Nephron progenitor cell (in vitro differentiated cells): ENCODE measurements at regions not wholly inside any gene's neighbourhood (a gene's known extent, or its start where the extent isn't known, plus 50 kb on each side); places are given as distances from the start of the nearest gene placed in this dataset.

Experiments used
- DNase-seq: peaks from one replicate; pipeline ENCODE4 v3.0.0; 2021
- H3K27ac Mint-ChIP-seq: 2 replicates; pipeline ENCODE4 v1.8.0; 2021; ENCODE audit warnings: mild to moderate bottlenecking, moderate library complexity, mixed read lengths
- H3K27me3 Mint-ChIP-seq: 2 replicates; pipeline ENCODE4 v1.8.0; 2021; ENCODE audit warnings: mild to moderate bottlenecking, low read depth, mixed read lengths; ENCODE audit not compliant: poor library complexity
- H3K36me3 Mint-ChIP-seq: 2 replicates; pipeline ENCODE4 v1.8.0; 2021; ENCODE audit warnings: low read depth, mixed read lengths
- H3K4me1 Mint-ChIP-seq: 2 replicates; pipeline ENCODE4 v1.8.0; 2021; ENCODE audit warnings: mixed read lengths
- H3K4me3 Mint-ChIP-seq: 2 replicates; pipeline ENCODE4 v1.8.0; 2021; ENCODE audit warnings: mild to moderate bottlenecking, moderate library complexity, mixed read lengths
- H3K9me3 Mint-ChIP-seq: 2 replicates; pipeline ENCODE4 v1.8.0; 2021; ENCODE audit warnings: mild to moderate bottlenecking, moderate library complexity, mixed read lengths
- CTCF ChIP-seq: fragments of 200-600 bp; sonication (generic); IDR thresholded peaks from 2 replicates; pipeline ENCODE4 v1.5.0; 2021; ENCODE audit warnings: antibody characterized with exemption

- Mint-ChIP-seq H3K9me3 (no peaks in the 10 kb centered on the region), H3K36me3 (no peaks in the 10 kb centered on the region), H3K27ac (no peak overlapping the region), H3K4me3 (no peak overlapping the region), H3K27me3 (no peaks in the 10 kb centered on the region), H3K4me1 (peaks cover 13% of the 10 kb centered on the region)
- TF ChIP-seq CTCF, result no peak
- no peak for DNase-seq
Measured at GRCh38 chr7:68272507-68272906, 1275.9 kb downstream of the TYW1 start.

- Mint-ChIP-seq H3K27me3 (peaks cover 8% of the 10 kb centered on the region), H3K36me3 (no peaks in the 10 kb centered on the region), H3K4me3 (no peak overlapping the region), H3K9me3 (no peaks in the 10 kb centered on the region), H3K4me1 (peaks cover 8% of the 10 kb centered on the region), H3K27ac (no peak overlapping the region)
- TF ChIP-seq CTCF, result no peak
- no peak for DNase-seq
Measured at GRCh38 chr7:68276725-68277124, 1280.1 kb downstream of the TYW1 start.

GRCh38 chr7:68279827-68280400, 1283.3 kb downstream of the TYW1 start:
- no peak for DNase-seq
- TF ChIP-seq CTCF, result no peak
- peaks cover 8% of the 10 kb centered on the region for H3K27me3 Mint-ChIP-seq
- no peak overlapping the region for H3K4me3 Mint-ChIP-seq
- H3K27ac Mint-ChIP-seq, result no peak overlapping the region
- peaks cover 8% of the 10 kb centered on the region for H3K4me1 Mint-ChIP-seq
- peaks cover 21% of the 10 kb centered on the region for H3K9me3 Mint-ChIP-seq
- H3K36me3 Mint-ChIP-seq, result no peaks in the 10 kb centered on the region

GRCh38 chr7:68280931-68281330, 1284.3 kb downstream of the TYW1 start:
- DNase-seq, result no peak
- peaks cover 8% of the 10 kb centered on the region for H3K4me1 Mint-ChIP-seq
- no peak overlapping the region for H3K27ac Mint-ChIP-seq
- no peak for TF ChIP-seq CTCF
- peaks cover 31% of the 10 kb centered on the region for H3K9me3 Mint-ChIP-seq
- H3K4me3 Mint-ChIP-seq, result no peak overlapping the region
- no peaks in the 10 kb centered on the region for H3K36me3 Mint-ChIP-seq
- H3K27me3 Mint-ChIP-seq, result peaks cover 8% of the 10 kb centered on the region

GRCh38 chr7:68288144-68288593, 1291.5 kb downstream of the TYW1 start:
- H3K9me3 Mint-ChIP-seq, result peaks cover 41% of the 10 kb centered on the region
- H3K4me3 Mint-ChIP-seq, result no peak overlapping the region
- DNase-seq, result no peak
- H3K27ac Mint-ChIP-seq, result no peak overlapping the region
- H3K36me3 Mint-ChIP-seq, result no peaks in the 10 kb centered on the region
- H3K4me1 Mint-ChIP-seq, result peaks cover 11% of the 10 kb centered on the region
- TF ChIP-seq CTCF, result no peak
- H3K27me3 Mint-ChIP-seq, result no peaks in the 10 kb centered on the region

- H3K27ac Mint-ChIP-seq, result no peak overlapping the region
- no peak overlapping the region for H3K4me3 Mint-ChIP-seq
- DNase-seq, result no peak
- no peaks in the 10 kb centered on the region for H3K36me3 Mint-ChIP-seq
- TF ChIP-seq CTCF, result no peak
- H3K4me1 Mint-ChIP-seq, result peaks cover 11% of the 10 kb centered on the region
- H3K9me3 Mint-ChIP-seq, result peaks cover 25% of the 10 kb centered on the region
- peaks cover 9% of the 10 kb centered on the region for H3K27me3 Mint-ChIP-seq
Measured at GRCh38 chr7:68291710-68292109, 1295.1 kb downstream of the TYW1 start.
